SJSA1 (cell line): ENCODE measurements at regions not wholly inside any gene's neighbourhood (a gene's known extent, or its start where the extent isn't known, plus 50 kb on each side); places are given as distances from the start of the nearest gene placed in this dataset.
A peak's percentile ranks its signal among the peaks of the same experiment; 100 is the strongest.

Experiments
- DNase-seq, 2 experiments: peaks; one replicate each; pipeline ENCODE4 v3.0.0-alpha.2; 2015 to 2020; ENCODE audit warnings: low spot score in 2 of 2, low read depth in 1 of 2
- H3K27ac ChIP-seq: fragments of 250-450 bp; sonication (Bioruptor Pico); 2 replicates; pipeline ENCODE4 v1.5.1; 2020; ENCODE audit warnings: mild to moderate bottlenecking, moderate library complexity
- H3K27me3 ChIP-seq: fragments of 250-450 bp; sonication (Bioruptor Pico); replicated peaks from 2 replicates; pipeline ENCODE4 v1.5.1; 2020; ENCODE audit warnings: mild to moderate bottlenecking, moderate library complexity
- H3K36me3 ChIP-seq: fragments of 250-450 bp; sonication (Bioruptor Pico); 2 replicates; pipeline ENCODE4 v1.5.1; 2020; ENCODE audit warnings: mild to moderate bottlenecking
- H3K4me1 ChIP-seq: fragments of 250-450 bp; sonication (Bioruptor Pico); replicated peaks from 2 replicates; pipeline ENCODE4 v1.6.1; 2021; ENCODE audit warnings: mild to moderate bottlenecking
- H3K4me3 ChIP-seq: fragments of 250-450 bp; sonication (Bioruptor Pico); 2 replicates; pipeline ENCODE4 v1.5.1; 2020; ENCODE audit warnings: mild to moderate bottlenecking
- H3K9me3 ChIP-seq: fragments of 250-450 bp; sonication (Bioruptor Pico); replicated peaks from 2 replicates; pipeline ENCODE4 v1.5.1; 2020; ENCODE audit warnings: mild to moderate bottlenecking

- Histone ChIP-seq H3K27me3 (no peaks in the 10 kb centered on the region), H3K9me3 (no peaks in the 10 kb centered on the region), H3K27ac (no peak overlapping the region), H3K36me3 (no peaks in the 10 kb centered on the region), H3K4me3 (no peak overlapping the region), H3K4me1 (no peaks in the 10 kb centered on the region)
- DNase-seq: no peak
Observed at GRCh38 chr1:163013826-163014600, 55.1 kb upstream of the RGS4 start.

- H3K4me3 ChIP-seq: no peak overlapping the region
- DNase-seq: no peak
- H3K27me3 ChIP-seq: no peaks in the 10 kb centered on the region
- no peaks in the 10 kb centered on the region for H3K36me3 ChIP-seq
- H3K27ac ChIP-seq: no peak overlapping the region
- H3K4me1 ChIP-seq: no peaks in the 10 kb centered on the region
- H3K9me3 ChIP-seq: no peaks in the 10 kb centered on the region
Observed at GRCh38 chr1:163006051-163006834, 62.9 kb upstream of the RGS4 start.

- Histone ChIP-seq H3K27me3 (no peaks in the 10 kb centered on the region), H3K27ac (0 out of 2 replicates have a peak overlapping the region, but pooled peaks have one; percentile 31), H3K9me3 (no peaks in the 10 kb centered on the region), H3K36me3 (no peaks in the 10 kb centered on the region), H3K4me1 (peaks cover 9% of the 10 kb centered on the region), H3K4me3 (no peak overlapping the region)
- DNase-seq: peak in 1 of 2 experiments; percentile 11
Observed at GRCh38 chr1:162997499-162998285, 71.5 kb upstream of the RGS4 start.

- Histone ChIP-seq H3K36me3 (no peaks in the 10 kb centered on the region), H3K9me3 (no peaks in the 10 kb centered on the region), H3K4me3 (no peak overlapping the region), H3K27ac (no peak overlapping the region), H3K4me1 (peaks cover 9% of the 10 kb centered on the region), H3K27me3 (no peaks in the 10 kb centered on the region)
- DNase-seq: no peak
Observed at GRCh38 chr1:162996261-162996660, 72.9 kb upstream of the RGS4 start.

- no peaks in the 10 kb centered on the region for H3K36me3 ChIP-seq
- H3K9me3 ChIP-seq: no peaks in the 10 kb centered on the region
- H3K4me1 ChIP-seq: peaks cover 9% of the 10 kb centered on the region
- no peak overlapping the region for H3K27ac ChIP-seq
- DNase-seq: no peak
- no peaks in the 10 kb centered on the region for H3K27me3 ChIP-seq
- no peak overlapping the region for H3K4me3 ChIP-seq
Observed at GRCh38 chr1:162994921-162995320, 74.2 kb upstream of the RGS4 start.

- Histone ChIP-seq H3K27ac (no peak overlapping the region), H3K9me3 (no peaks in the 10 kb centered on the region), H3K4me3 (no peak overlapping the region), H3K4me1 (peaks cover 9% of the 10 kb centered on the region), H3K27me3 (no peaks in the 10 kb centered on the region), H3K36me3 (no peaks in the 10 kb centered on the region)
- DNase-seq: no peak
Observed at GRCh38 chr1:162993846-162994245, 75.3 kb upstream of the RGS4 start.

- no peaks in the 10 kb centered on the region for H3K36me3 ChIP-seq
Observed at GRCh38 chr1:162992945-162993344, 76.2 kb upstream of the RGS4 start.

GRCh38 chr1:162991444-162991843 lies 77.7 kb upstream of the RGS4 start:
- no peak overlapping the region for H3K4me3 ChIP-seq
- no peak for DNase-seq
- H3K27ac ChIP-seq: no peak overlapping the region
- no peaks in the 10 kb centered on the region for H3K27me3 ChIP-seq
- H3K36me3 ChIP-seq: no peaks in the 10 kb centered on the region
- H3K9me3 ChIP-seq: no peaks in the 10 kb centered on the region
- H3K4me1 ChIP-seq: no peaks in the 10 kb centered on the region

More at GRCh38 chr1:162992945-162993344, 76.2 kb upstream of the RGS4 start:
- Histone ChIP-seq H3K27ac (no peak overlapping the region), H3K4me1 (peaks cover 8% of the 10 kb centered on the region), H3K27me3 (no peaks in the 10 kb centered on the region), H3K9me3 (no peaks in the 10 kb centered on the region), H3K4me3 (no peak overlapping the region)
- DNase-seq: no peak

GRCh38 chr1:162990665-162991064 lies 78.5 kb upstream of the RGS4 start:
- H3K4me3 ChIP-seq: no peak overlapping the region
- H3K27ac ChIP-seq: no peak overlapping the region
- H3K27me3 ChIP-seq: no peaks in the 10 kb centered on the region
- no peaks in the 10 kb centered on the region for H3K9me3 ChIP-seq
- no peaks in the 10 kb centered on the region for H3K36me3 ChIP-seq
- no peak for DNase-seq
- H3K4me1 ChIP-seq: no peaks in the 10 kb centered on the region

- no peak for DNase-seq
- no peak overlapping the region for H3K27ac ChIP-seq
- no peaks in the 10 kb centered on the region for H3K27me3 ChIP-seq
- no peaks in the 10 kb centered on the region; the same call in 1 of the 2 replicates for H3K9me3 ChIP-seq
- no peaks in the 10 kb centered on the region for H3K36me3 ChIP-seq
- no peak overlapping the region for H3K4me3 ChIP-seq
- H3K4me1 ChIP-seq: no peaks in the 10 kb centered on the region
Observed at GRCh38 chr1:162988869-162989268, 80.3 kb upstream of the RGS4 start.

GRCh38 chr1:162987866-162988265 lies 81.3 kb upstream of the RGS4 start:
- Histone ChIP-seq H3K27ac (no peak overlapping the region), H3K36me3 (no peaks in the 10 kb centered on the region), H3K27me3 (no peaks in the 10 kb centered on the region), H3K9me3 (no peaks in the 10 kb centered on the region; the same call in 1 of the 2 replicates), H3K4me1 (no peaks in the 10 kb centered on the region), H3K4me3 (no peak overlapping the region)
- no peak for DNase-seq

GRCh38 chr1:162985816-162986435 lies 83.2 kb upstream of the RGS4 start:
- no peak overlapping the region for H3K27ac ChIP-seq
- no peaks in the 10 kb centered on the region; the same call in 1 of the 2 replicates for H3K9me3 ChIP-seq
- H3K27me3 ChIP-seq: no peaks in the 10 kb centered on the region
- H3K4me1 ChIP-seq: no peaks in the 10 kb centered on the region
- no peaks in the 10 kb centered on the region for H3K36me3 ChIP-seq
- H3K4me3 ChIP-seq: no peak overlapping the region
- DNase-seq: no peak

- no peaks in the 10 kb centered on the region for H3K27me3 ChIP-seq
- H3K27ac ChIP-seq: no peak overlapping the region
- H3K9me3 ChIP-seq: no peaks in the 10 kb centered on the region; the same call in 1 of the 2 replicates
- H3K36me3 ChIP-seq: no peaks in the 10 kb centered on the region
- DNase-seq: no peak
- no peaks in the 10 kb centered on the region for H3K4me1 ChIP-seq
- H3K4me3 ChIP-seq: no peak overlapping the region
Observed at GRCh38 chr1:162984699-162985098, 84.5 kb upstream of the RGS4 start.
